ENCODE measurements at regions not wholly inside any gene's neighbourhood (a gene's known extent, or its start where the extent isn't known, plus 50 kb on each side); places are given as distances from the start of the nearest gene placed in this dataset.

GRCh38 chr15:85890620-85890980, 95.9 kb upstream of the KLHL25 start:
- TF ChIP-seq CTCF (IDR thresholded peaks at IDR 0.05) = no peak
- TF ChIP-seq POLR2A (IDR thresholded peaks at IDR 0.05) = no peak
- no peak for TF ChIP-seq POLR2AphosphoS5 (IDR thresholded peaks at IDR 0.05)
